ENCODE measurements at regions not wholly inside any gene's neighbourhood (a gene's known extent, or its start where the extent isn't known, plus 50 kb on each side); places are given as distances from the start of the nearest gene placed in this dataset.

DNA sequence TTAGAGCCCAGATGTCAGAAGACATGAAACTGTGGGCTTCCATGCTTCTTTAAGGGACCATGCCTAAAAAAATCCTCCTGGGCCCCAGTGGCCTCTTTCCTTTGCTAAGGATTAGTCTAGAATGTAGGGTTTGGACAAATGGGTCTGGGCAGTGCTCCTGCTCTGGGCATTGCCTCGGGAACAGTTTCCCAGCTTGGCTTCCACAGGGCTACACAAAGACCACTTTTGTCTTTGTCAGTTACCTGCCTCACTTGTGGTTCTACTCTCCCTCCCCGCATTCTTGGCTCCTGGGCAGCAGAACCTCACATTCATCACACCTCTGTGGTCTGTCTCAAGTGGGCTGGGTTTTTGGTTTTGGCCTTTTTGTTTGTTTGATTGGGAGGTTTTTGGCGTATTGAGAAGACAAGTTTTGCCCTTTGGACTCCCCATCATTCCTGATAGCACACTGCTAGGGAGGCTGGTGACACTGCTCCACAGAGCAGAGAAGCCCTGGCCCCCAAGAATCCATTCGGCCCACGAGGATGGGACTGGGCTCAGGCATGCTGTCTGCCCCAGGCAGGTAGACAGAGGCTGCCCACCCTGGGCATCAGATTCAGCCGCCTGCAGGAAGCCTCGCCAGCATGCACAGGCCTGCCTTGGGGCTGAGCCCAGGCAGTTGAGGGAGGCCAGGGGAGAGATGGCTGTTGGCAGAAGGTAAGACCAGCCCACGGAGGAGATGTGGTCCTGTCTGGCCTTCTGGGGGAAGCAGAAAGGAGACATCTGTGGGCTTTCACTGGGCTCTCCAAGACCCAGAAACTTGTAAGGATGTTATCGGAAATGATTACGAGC is 343.7 kb downstream of the WDR11 start:
- POLR2A ChIA-PET: no interaction called here
- TF ChIP-seq, protein P1, sequence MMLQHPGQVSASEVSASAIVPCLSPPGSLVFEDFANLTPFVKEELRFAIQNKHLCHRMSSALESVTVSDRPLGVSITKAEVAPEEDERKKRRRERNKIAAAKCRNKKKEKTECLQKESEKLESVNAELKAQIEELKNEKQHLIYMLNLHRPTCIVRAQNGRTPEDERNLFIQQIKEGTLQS (IDR thresholded peaks at IDR 0.05): no peak
- TF ChIP-seq, protein P2, sequence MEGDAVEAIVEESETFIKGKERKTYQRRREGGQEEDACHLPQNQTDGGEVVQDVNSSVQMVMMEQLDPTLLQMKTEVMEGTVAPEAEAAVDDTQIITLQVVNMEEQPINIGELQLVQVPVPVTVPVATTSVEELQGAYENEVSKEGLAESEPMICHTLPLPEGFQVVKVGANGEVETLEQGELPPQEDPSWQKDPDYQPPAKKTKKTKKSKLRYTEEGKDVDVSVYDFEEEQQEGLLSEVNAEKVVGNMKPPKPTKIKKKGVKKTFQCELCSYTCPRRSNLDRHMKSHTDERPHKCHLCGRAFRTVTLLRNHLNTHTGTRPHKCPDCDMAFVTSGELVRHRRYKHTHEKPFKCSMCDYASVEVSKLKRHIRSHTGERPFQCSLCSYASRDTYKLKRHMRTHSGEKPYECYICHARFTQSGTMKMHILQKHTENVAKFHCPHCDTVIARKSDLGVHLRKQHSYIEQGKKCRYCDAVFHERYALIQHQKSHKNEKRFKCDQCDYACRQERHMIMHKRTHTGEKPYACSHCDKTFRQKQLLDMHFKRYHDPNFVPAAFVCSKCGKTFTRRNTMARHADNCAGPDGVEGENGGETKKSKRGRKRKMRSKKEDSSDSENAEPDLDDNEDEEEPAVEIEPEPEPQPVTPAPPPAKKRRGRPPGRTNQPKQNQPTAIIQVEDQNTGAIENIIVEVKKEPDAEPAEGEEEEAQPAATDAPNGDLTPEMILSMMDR (IDR thresholded peaks at IDR 0.05 in 2 of 3, conservative IDR thresholded peaks at IDR 0.05 in 1 of 3; ENCODE audit: borderline replicate concordance in 1 of 3, insufficient read depth in 1 of 3, low read depth in 2 of 3, low read length in 2 of 3): no peak
- TF ChIP-seq POLR2AphosphoS5 (IDR thresholded peaks at IDR 0.05; ENCODE audit: low read depth, low read length) (no peak), CBX3 (IDR thresholded peaks at IDR 0.05; ENCODE audit: low read depth) (no peak), ZNF274 (IDR thresholded peaks at IDR 0.05; ENCODE audit: low read depth, low read length) (no peak), TCF7L2 (IDR thresholded peaks at IDR 0.05; ENCODE audit: borderline replicate concordance, extremely low read depth, insufficient read depth, insufficient read length) (no peak), EGR1 (IDR thresholded peaks at IDR 0.05; ENCODE audit: low read depth) (no peak), RAD21 (IDR thresholded peaks at IDR 0.05; ENCODE audit: low read depth) (no peak), SRF (IDR thresholded peaks at IDR 0.05; ENCODE audit: low read depth) (no peak), CEBPB (IDR thresholded peaks at IDR 0.05; ENCODE audit: low read depth) (no peak), EZH2 (IDR thresholded peaks at IDR 0.05) (no peak), SP1 (IDR thresholded peaks at IDR 0.05; ENCODE audit: low read depth) (no peak)
- TF ChIP-seq, protein P3, sequence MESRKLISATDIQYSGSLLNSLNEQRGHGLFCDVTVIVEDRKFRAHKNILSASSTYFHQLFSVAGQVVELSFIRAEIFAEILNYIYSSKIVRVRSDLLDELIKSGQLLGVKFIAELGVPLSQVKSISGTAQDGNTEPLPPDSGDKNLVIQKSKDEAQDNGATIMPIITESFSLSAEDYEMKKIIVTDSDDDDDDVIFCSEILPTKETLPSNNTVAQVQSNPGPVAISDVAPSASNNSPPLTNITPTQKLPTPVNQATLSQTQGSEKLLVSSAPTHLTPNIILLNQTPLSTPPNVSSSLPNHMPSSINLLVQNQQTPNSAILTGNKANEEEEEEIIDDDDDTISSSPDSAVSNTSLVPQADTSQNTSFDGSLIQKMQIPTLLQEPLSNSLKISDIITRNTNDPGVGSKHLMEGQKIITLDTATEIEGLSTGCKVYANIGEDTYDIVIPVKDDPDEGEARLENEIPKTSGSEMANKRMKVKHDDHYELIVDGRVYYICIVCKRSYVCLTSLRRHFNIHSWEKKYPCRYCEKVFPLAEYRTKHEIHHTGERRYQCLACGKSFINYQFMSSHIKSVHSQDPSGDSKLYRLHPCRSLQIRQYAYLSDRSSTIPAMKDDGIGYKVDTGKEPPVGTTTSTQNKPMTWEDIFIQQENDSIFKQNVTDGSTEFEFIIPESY (IDR thresholded peaks at IDR 0.05; ENCODE audit: extremely low read depth, insufficient replicate concordance, low read length): no peak

More for the DNA sequence above, 343.7 kb downstream of the WDR11 start:
- no peaks in the 10 kb centered on the region for H3K9me2 ChIP-seq (ENCODE audit: insufficient read depth)
- no peaks in the 10 kb centered on the region for H4K20me1 ChIP-seq (ENCODE audit: insufficient read depth)
- H3K4me1 ChIP-seq (ENCODE audit: control insufficient read depth in 1 of 2, insufficient read depth in 2 of 2, low read length in 2 of 2): no peaks in the 10 kb centered on the region
- no peak overlapping the region for H2AFZ ChIP-seq (ENCODE audit: low read depth, low read length, poor library complexity, severe bottlenecking)
- H3K4me2 ChIP-seq (ENCODE audit: low read length): no peak overlapping the region
- CTCF ChIA-PET: no interaction called here
- no peaks in the 10 kb centered on the region for H3K9me3 ChIP-seq (ENCODE audit: control insufficient read depth in 1 of 2, insufficient read depth in 1 of 2, low read depth in 1 of 2, low read length in 2 of 2)
- H3K79me2 ChIP-seq (ENCODE audit: insufficient read depth, low read length): no peaks in the 10 kb centered on the region
- H3K36me3 ChIP-seq (ENCODE audit: control insufficient read depth in 1 of 2, insufficient read depth in 2 of 2, low read length in 2 of 2): no peaks in the 10 kb centered on the region
- DNase-seq (ENCODE audit: low read depth, low spot score): no peak
- H3K4me3 ChIP-seq (replicated peaks in 1 of 2; ENCODE audit: low read depth in 1 of 2, low read length in 2 of 2): no peak overlapping the region
- no TSS peak for BruUV-seq (replicated peaks)
- RAD21 ChIA-PET (ENCODE audit: low non-redundant PET in 1 of 2, low total read pairs in 2 of 2, uncharacterized antibody in 2 of 2, unreplicated experiment in 2 of 2): no interaction called here
- intact Hi-C loops (cut with micrococcal nuclease): no loop called here
- no peak for ATAC-seq
- H3K9ac ChIP-seq (ENCODE audit: low read length): no peak overlapping the region
- peaks cover 12% of the 10 kb centered on the region; the same call in 1 of the 2 replicates for H3K27me3 ChIP-seq (ENCODE audit: insufficient read depth, low read length)
- H3K27ac ChIP-seq (ENCODE audit: low read depth, low read length): no peak overlapping the region
